PC-3 (cell line): ENCODE measurements at regions not wholly inside any gene's neighbourhood (a gene's known extent, or its start where the extent isn't known, plus 50 kb on each side); places are given as distances from the start of the nearest gene placed in this dataset.

Source experiments
- EZH2 ChIP-seq: fragments of 300-600 bp; sonication (generic); IDR thresholded peaks from one replicate; pipeline ENCODE4 v1.6.1; 2017; ENCODE audit warnings: antibody characterized with exemption, mild to moderate bottlenecking, low read length; ENCODE audit not compliant: unreplicated experiment
- TF ChIP-seq, protein P1 (sequence below): fragments of 300-600 bp; sonication (generic); conservative IDR thresholded peaks from 2 replicates; pipeline ENCODE4 v1.5.1; 2017; ENCODE audit warnings: antibody characterized with exemption, low read depth, mild to moderate bottlenecking, low read length

DNA sequence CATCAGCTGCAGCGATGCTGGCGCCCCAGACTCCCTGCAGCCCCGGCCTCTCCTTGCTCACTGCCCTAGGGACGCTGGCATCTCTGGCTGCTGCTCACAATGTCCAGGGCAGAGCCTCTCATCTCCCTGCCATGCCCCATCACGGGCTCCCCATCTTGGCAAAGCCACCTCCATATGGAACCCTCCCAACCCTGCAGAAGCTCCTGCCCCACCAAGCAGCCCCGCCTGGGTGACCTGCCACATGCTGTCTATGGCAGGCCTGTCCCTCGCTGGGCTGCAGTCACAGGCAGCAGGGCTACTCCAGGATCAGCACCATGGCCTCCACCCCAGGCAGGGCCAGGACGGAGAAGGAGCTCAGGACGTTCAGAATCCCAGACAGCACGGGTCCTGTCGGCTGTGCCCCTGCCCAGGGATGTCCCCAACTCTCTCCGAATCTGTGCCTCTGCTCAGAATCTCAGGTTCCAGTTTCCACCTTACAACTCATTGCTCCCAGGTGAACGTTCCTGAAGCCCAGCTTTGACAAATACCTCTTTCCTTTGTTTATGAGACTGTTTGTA lies 58.4 kb downstream of the PLXNA1 start:
- TF ChIP-seq, protein P1, sequence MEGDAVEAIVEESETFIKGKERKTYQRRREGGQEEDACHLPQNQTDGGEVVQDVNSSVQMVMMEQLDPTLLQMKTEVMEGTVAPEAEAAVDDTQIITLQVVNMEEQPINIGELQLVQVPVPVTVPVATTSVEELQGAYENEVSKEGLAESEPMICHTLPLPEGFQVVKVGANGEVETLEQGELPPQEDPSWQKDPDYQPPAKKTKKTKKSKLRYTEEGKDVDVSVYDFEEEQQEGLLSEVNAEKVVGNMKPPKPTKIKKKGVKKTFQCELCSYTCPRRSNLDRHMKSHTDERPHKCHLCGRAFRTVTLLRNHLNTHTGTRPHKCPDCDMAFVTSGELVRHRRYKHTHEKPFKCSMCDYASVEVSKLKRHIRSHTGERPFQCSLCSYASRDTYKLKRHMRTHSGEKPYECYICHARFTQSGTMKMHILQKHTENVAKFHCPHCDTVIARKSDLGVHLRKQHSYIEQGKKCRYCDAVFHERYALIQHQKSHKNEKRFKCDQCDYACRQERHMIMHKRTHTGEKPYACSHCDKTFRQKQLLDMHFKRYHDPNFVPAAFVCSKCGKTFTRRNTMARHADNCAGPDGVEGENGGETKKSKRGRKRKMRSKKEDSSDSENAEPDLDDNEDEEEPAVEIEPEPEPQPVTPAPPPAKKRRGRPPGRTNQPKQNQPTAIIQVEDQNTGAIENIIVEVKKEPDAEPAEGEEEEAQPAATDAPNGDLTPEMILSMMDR: no peak
- TF ChIP-seq EZH2: no peak
